GM23338 (cell line): ENCODE measurements at regions not wholly inside any gene's neighbourhood (a gene's known extent, or its start where the extent isn't known, plus 50 kb on each side); places are given as distances from the start of the nearest gene placed in this dataset.

Experiments used
- ATAC-seq: fragments of 200-7000 bp; cut with Tn5 transposase; 3 replicates; pipeline ENCODE4 v1.9.1; 2020
- DNase-seq: peaks from one replicate; pipeline ENCODE4 v3.0.0-alpha.2; 2015; ENCODE audit warnings: low spot score
- H2AFZ ChIP-seq: fragments of 200-600 bp; sonication (generic); 2 replicates; pipeline ENCODE4 v1.8.0; 2016; ENCODE audit warnings: antibody characterized with exemption, mild to moderate bottlenecking, moderate library complexity
- H3F3A ChIP-seq: fragments of 200-600 bp; sonication (generic); replicated peaks from 2 replicates; pipeline ENCODE4 v1.8.0; 2017; ENCODE audit warnings: antibody characterized with exemption, mixed run types, low read depth
- H3K27ac ChIP-seq: fragments of 200-600 bp; sonication (generic); 2 replicates; pipeline ENCODE4 v1.6.1; 2016; ENCODE audit warnings: low read depth
- H3K27me3 ChIP-seq: fragments of 200-600 bp; sonication (generic); 2 replicates; pipeline ENCODE4 v1.8.0; 2016; ENCODE audit warnings: mild to moderate bottlenecking, mixed run types, moderate library complexity; ENCODE audit not compliant: insufficient read depth
- H3K36me3 ChIP-seq: fragments of 200-600 bp; sonication (generic); 2 replicates; pipeline ENCODE4 v1.8.0; 2016; ENCODE audit warnings: mild to moderate bottlenecking; ENCODE audit not compliant: insufficient read depth
- H3K4me1 ChIP-seq: fragments of 200-600 bp; sonication (generic); 2 replicates; pipeline ENCODE4 v1.8.0; 2016; ENCODE audit warnings: mild to moderate bottlenecking, moderate library complexity; ENCODE audit not compliant: insufficient read depth
- H3K4me2 ChIP-seq: fragments of 200-600 bp; sonication (generic); 2 replicates; pipeline ENCODE4 v1.7.1; 2017; ENCODE audit warnings: mixed run types
- H3K4me3 ChIP-seq: fragments of 200-600 bp; sonication (generic); 2 replicates; pipeline ENCODE4 v1.6.1; 2016; ENCODE audit warnings: mixed run types
- H3K79me2 ChIP-seq: fragments of 200-600 bp; sonication (generic); replicated peaks from 2 replicates; pipeline ENCODE4 v1.8.0; 2017; ENCODE audit warnings: mild to moderate bottlenecking; ENCODE audit not compliant: insufficient read depth
- H3K9me2 ChIP-seq: fragments of 200-600 bp; sonication (generic); 2 replicates; pipeline ENCODE4 v1.8.0; 2017; ENCODE audit not compliant: insufficient read depth
- H4K20me1 ChIP-seq: fragments of 200-600 bp; sonication (generic); replicated peaks from 2 replicates; pipeline ENCODE4 v1.8.0; 2017; ENCODE audit warnings: mild to moderate bottlenecking; ENCODE audit not compliant: insufficient read depth
- H3K27ac Mint-ChIP-seq: 2 replicates; pipeline ENCODE4 v1.8.0; 2020; ENCODE audit warnings: inconsistent platforms, mild to moderate bottlenecking, moderate library complexity, mixed read lengths
- H3K27me3 Mint-ChIP-seq: 3 replicates; pipeline ENCODE4 v1.8.0; 2022; ENCODE audit warnings: low read depth, mild to moderate bottlenecking, moderate library complexity, mixed read lengths, inconsistent platforms; ENCODE audit not compliant: insufficient read depth, poor library complexity
- H3K36me3 Mint-ChIP-seq: 3 replicates; pipeline ENCODE4 v1.8.0; 2021; ENCODE audit warnings: low read depth, mild to moderate bottlenecking, inconsistent platforms, moderate library complexity, mixed read lengths
- H3K4me1 Mint-ChIP-seq: 3 replicates; pipeline ENCODE4 v1.8.0; 2020; ENCODE audit warnings: mild to moderate bottlenecking, inconsistent platforms, mixed read lengths
- H3K4me3 Mint-ChIP-seq: 3 replicates; pipeline ENCODE4 v1.8.0; 2021; ENCODE audit warnings: moderate library complexity, mild to moderate bottlenecking, inconsistent platforms, mixed read lengths
- H3K9me3 Mint-ChIP-seq: 3 replicates; pipeline ENCODE4 v1.8.0; 2020; ENCODE audit warnings: moderate library complexity, mild to moderate bottlenecking, inconsistent platforms, mixed read lengths
- CREB1 ChIP-seq: fragments of 250-450 bp; sonication (Bioruptor Pico); IDR thresholded peaks from 2 replicates; pipeline ENCODE4 v1.5.0; 2020; ENCODE audit warnings: low read depth, mild to moderate bottlenecking, moderate library complexity
- POLR2AphosphoS5 ChIP-seq: IDR thresholded peaks from 2 replicates; pipeline ENCODE4 v1.6.1; 2016; ENCODE audit warnings: antibody characterized with exemption, low read depth
- REST ChIP-seq: IDR thresholded peaks from one replicate; pipeline ENCODE4 v1.6.1; 2018; ENCODE audit warnings: antibody characterized with exemption; ENCODE audit not compliant: unreplicated experiment
- ZNF114 ChIP-seq: fragments of 250-450 bp; sonication (Bioruptor Pico); IDR thresholded peaks from 2 replicates; pipeline ENCODE4 v1.5.0; 2020; ENCODE audit warnings: mild to moderate bottlenecking, moderate library complexity
- ZNF462 ChIP-seq: fragments of 250-450 bp; sonication (Bioruptor Pico); IDR thresholded peaks from 2 replicates; pipeline ENCODE4 v1.5.0; 2020; ENCODE audit warnings: mild to moderate bottlenecking, moderate library complexity

GRCh38 chr10:10917031-10917430 lies 100.6 kb upstream of the CELF2 start (continued):
- TF ChIP-seq ZNF462 (CRISPR knock-in tag) (no peak), POLR2AphosphoS5 (no peak), ZNF114 (no peak)

GRCh38 chr10:10919976-10920375 lies 97.7 kb upstream of the CELF2 start:
- no peak overlapping the region for H3K4me2 ChIP-seq
- no peaks in the 10 kb centered on the region for H3K79me2 ChIP-seq
- no peak for DNase-seq
- H3K4me1 Mint-ChIP-seq: no peaks in the 10 kb centered on the region
- H3K9me3 Mint-ChIP-seq: no peaks in the 10 kb centered on the region; the same call in 2 of the 3 replicates
- H3K36me3 Mint-ChIP-seq: no peaks in the 10 kb centered on the region
- no peaks in the 10 kb centered on the region for H3K4me1 ChIP-seq
- H3K27me3 ChIP-seq: no peaks in the 10 kb centered on the region
- no peak overlapping the region for H3K4me3 ChIP-seq
- H3K27me3 Mint-ChIP-seq: no peaks in the 10 kb centered on the region
- no peak for TF ChIP-seq CREB1 (CRISPR knock-in tag)
- no peak for TF ChIP-seq REST
- TF ChIP-seq ZNF462 (CRISPR knock-in tag): no peak
- H3K27ac ChIP-seq: no peak overlapping the region
- H3K4me3 Mint-ChIP-seq: no peak overlapping the region
- no peak overlapping the region for H2AFZ ChIP-seq
- H4K20me1 ChIP-seq: no peaks in the 10 kb centered on the region
- H3K36me3 ChIP-seq: no peaks in the 10 kb centered on the region
- no peak overlapping the region for H3K27ac Mint-ChIP-seq
- ATAC-seq: no peak
- no peaks in the 10 kb centered on the region for H3K9me2 ChIP-seq
- H3F3A ChIP-seq: no peaks in the 10 kb centered on the region
